Activated T-cell treated with anti-CD3 and anti-CD28 coated beads, Interleukin-2, amount 50 U/mL, for 48 hours (primary cell): ENCODE measurements at regions not wholly inside any gene's neighbourhood (a gene's known extent, or its start where the extent isn't known, plus 50 kb on each side); places are given as distances from the start of the nearest gene placed in this dataset.

ENCODE experiments used
- DNase-seq, 2 experiments: peaks; one replicate each; pipeline ENCODE4 v3.0.0-alpha.2; 2020

- DNase-seq, result no peak
Measured at GRCh38 chr14:83355609-83356008, 1822.0 kb upstream of the SEL1L start.

- no peak for DNase-seq
Measured at GRCh38 chr14:83356080-83356479, 1822.4 kb upstream of the SEL1L start.

DNA sequence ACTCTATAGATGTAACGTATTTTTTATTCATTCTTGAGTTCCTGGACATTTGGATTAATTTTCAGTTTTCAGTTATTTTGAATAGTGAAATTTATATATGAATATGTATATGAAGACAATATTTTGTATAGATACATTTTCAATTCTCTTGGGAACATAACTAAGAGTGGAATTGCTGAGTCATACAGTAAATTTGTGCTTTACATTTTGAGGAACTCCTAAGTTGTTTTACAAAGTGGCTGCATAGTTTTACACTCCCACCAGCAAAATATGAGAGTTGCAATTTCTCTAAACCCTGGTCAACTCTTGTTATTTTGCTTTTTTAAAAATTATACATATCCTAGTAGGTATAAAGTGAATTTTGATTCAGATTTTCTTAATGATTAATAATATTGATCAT lies 1838.6 kb upstream of the SEL1L start:
- no peak for DNase-seq

DNA sequence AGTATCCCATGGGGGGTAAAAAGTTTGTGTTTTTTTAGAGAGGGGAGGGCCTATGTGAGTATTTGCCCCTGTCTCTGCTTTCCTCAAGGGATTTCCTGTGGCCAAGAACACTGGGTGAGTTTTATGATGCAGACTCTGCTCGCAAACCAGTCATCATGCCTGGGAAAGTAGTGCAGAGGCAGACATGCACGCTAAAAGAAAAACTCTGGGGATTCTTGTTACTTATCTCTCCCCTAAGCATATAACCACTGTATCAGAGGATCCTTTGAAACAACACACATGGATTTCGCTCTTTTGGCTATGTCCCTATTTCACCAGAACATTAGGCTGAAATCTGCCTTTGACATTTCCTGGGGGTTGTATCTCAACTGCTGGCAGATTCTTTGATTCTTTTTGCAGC lies 1845.8 kb upstream of the SEL1L start:
- no peak for DNase-seq

GRCh38 chr14:83384253-83384652 lies 1850.6 kb upstream of the SEL1L start:
- DNase-seq, result no peak

DNA sequence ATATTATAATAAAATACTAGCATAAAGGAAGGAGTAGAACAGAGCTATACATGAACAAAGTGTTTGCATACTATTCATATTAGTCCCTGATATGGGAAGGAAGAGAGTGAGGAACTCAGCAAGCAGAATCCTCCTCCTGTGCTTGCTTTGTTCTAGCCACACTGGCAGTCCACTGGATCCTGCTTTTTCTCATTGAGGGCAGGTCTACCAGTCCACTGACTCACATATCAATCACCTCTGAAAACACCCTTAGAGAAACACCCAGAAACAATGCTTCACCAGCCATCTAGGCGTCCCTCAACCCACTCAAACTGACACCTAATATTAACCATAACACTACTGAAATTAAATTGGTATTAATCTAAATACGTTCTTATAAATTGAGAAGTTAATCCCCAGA lies 1861.7 kb upstream of the SEL1L start:
- DNase-seq, result no peak

- DNase-seq, result no peak
Measured at GRCh38 chr14:83416476-83416875, 1882.8 kb upstream of the SEL1L start.

DNA sequence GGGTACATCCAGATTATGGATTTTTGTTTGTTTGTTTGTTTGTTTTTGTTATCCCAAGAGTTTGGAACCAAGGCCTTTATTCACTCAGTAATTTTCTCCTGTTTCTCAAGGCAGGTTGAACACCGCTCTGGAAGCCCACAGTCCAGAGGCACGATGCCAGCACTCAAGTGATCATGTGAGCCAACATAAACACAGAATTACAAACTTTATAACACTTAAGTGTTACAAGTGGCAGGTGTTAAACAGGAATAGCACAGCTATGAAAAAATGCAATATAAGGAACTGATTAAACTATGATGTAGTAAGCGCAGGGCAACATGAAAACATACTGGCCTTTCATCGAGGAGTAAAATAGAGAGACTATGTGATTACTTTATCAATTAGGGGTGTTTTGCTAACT lies 1885.8 kb upstream of the SEL1L start:
- DNase-seq, result no peak

DNA sequence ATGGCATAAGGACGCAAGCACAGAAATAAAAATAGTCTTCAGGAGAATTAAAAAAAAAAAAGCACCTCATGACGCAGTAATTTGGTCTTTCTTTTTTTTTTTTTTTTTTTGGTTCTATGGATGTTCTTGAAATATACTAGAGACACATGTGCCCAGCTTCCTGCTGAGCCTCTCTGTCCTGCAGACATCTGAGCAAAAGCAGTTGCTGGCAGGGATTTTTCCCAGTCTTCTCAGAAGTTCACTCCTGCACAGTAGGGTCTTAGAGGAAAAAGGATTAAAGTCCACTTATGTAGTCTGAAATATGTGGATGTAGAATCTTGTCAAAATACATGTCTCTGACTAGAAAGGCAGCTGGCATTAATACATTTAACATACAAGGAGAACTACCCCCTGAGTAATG lies 1888.1 kb upstream of the SEL1L start:
- no peak for DNase-seq

DNA sequence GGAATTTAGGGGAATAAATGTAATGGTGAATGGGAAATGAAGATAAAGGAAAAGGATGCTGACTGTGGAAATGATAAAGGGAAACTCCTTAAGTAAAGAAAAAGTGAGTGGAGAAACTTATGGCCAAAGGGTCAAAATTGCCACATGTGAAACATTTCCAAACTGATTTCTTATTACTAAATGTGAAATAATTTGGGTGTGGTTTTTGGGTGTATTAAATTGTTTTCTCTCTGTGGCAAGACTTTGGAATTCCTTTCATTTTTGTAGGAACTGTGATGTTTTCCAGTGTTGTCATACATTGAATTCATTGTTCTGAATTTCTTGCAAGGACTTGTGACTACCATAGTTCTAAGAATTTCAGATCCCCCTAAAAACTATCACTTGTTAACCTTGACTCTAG lies 1891.5 kb upstream of the SEL1L start:
- DNase-seq, result no peak

GRCh38 chr14:83425706-83426105 lies 1892.1 kb upstream of the SEL1L start:
- no peak for DNase-seq

GRCh38 chr14:83433618-83434017 lies 1900.0 kb upstream of the SEL1L start:
- DNase-seq, result no peak

GRCh38 chr14:83441801-83442200 lies 1908.1 kb upstream of the SEL1L start:
- DNase-seq, result no peak

DNA sequence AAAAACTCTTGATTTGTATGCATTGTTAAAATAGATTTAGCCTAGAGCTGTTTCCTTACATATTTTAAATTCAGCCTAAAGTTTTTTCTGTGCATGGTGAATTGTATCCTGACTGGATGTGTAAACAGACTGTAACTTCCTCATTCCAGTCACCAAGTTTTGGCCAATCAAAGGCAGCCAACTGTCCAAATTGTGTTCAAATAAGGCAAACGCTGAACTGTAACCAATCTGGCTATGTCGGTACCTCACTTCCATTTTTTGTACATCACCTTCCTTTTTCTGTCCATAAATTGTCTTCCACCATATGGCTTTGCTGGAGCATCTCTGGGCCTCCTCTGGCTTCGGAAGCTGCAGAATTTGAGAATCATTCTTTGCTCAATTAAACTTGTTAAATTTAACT lies 1921.9 kb upstream of the SEL1L start:
- no peak for DNase-seq

GRCh38 chr14:83461521-83461920 lies 1927.9 kb upstream of the SEL1L start:
- no peak for DNase-seq

DNA sequence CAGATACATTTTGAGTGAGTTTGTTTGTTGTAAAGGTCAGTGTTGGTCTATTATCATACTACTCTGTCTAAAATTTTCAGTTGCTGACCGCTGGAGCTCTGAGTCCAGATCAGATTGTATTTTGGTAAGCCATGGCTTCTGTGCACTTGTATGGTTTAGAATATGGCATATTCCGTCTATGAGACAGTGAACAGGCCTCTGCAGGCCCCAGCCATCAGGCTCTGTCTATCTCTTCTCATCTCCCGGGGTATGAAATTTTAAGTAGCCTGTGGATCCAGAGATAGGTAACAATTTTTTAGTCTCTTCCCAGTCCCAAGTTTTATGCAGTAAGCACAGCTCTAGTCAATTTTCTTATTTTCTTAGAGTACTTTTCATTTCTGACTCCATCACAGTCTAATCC lies 1929.1 kb upstream of the SEL1L start:
- DNase-seq, result no peak

GRCh38 chr14:83463500-83464098 lies 1929.9 kb upstream of the SEL1L start:
- DNase-seq, result no peak

GRCh38 chr14:83467811-83468210 lies 1934.2 kb upstream of the SEL1L start:
- DNase-seq, result no peak

GRCh38 chr14:83470466-83470865 lies 1936.8 kb upstream of the SEL1L start:
- no peak for DNase-seq

- DNase-seq, result no peak
Measured at GRCh38 chr14:83470959-83471695, 1937.5 kb upstream of the SEL1L start.

DNA sequence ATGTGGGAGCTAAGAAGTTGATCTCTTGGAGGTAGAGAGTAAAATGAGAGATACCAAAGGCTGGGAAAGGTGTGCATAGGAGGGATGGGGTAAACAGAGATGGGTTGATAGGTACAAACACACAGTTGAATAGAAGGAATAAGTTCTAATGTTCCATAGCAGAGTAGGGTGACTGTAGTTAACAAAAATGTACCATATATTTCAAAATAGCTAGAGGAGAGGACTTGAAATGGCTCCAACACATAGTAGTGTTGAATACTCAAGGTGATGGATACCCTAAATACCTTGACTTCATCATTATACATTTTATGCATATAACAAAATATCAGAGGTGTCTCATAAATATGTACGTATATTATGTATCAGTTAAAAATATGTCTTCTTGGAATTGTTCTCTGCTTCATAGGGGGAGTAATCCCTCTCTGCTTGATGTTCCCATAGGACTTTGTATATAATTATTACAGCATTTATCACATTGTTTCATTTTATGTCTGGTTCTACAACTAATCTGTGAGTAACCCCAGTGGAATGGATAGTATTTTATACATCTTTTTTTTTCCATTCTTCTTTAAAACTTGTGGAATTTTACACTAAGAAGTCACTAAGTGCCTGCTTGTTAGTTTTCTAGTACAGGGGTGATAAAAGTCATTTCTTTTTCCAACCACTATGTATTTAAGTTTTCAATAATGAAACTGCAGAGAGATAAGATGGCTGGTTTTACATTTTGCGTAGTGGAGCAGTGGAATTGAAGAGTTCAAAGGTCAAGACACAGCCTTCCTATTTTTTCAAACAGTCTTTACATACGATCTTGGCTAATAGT lies 1940.0 kb upstream of the SEL1L start:
- DNase-seq, result no peak

DNA sequence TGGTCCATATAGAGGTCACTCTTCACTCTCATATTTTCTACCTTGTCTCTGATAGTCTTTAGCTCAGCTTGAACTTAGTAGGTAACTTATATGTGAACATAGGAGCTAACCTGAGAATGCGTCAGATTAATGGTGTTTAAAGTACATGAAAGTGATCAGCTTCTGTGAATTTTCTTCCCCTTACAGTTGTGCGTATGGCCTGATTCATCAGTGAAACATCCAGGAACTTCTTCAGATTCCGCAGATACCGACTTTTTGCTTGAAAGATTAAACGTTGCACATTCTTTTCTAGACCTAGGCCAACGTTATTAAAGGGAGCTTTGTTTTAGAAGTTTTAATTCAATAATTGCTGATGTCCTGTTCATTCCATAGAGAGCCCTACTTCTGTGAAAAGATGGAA lies 1945.1 kb upstream of the SEL1L start:
- no peak for DNase-seq

DNA sequence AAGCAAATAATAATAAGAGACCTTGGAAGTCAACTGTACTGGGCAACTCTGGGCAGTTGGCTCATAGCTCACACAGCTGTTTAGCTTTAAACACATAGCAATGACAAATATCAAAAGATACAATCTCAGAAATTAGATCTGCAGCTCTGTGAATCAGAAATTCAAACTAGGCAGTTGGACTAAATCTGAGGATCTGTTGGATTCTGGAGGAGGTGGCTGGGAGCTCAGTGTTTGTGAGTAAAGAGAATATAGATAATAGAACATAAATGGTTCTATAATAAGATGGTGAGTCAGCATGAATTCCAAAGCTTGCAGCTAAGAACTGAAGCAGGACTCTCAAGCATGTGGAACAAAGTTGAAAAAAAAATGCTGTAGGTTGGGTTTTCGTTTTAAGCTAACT lies 1949.4 kb upstream of the SEL1L start:
- DNase-seq, result no peak

DNA sequence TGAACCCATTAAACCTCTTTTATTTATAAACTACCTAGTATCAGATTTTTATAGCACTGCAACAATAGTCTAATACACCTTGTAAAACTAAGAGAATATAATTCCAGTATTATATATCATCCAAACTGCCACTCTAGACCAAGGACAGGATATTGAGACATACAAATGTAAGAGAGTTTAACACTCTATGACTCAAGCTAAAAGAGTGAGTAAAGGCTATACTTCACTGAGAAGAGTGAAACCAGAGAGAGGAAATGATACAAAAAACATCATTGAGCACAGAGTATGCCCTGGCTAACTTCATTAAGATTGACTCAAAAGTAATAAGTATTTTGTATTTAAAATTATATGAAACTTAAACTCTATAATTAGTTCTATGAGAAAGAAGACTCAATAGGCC lies 1951.9 kb upstream of the SEL1L start:
- DNase-seq, result no peak
